AG10803 (cell line): ENCODE measurements at regions not wholly inside any gene's neighbourhood (a gene's known extent, or its start where the extent isn't known, plus 50 kb on each side); places are given as distances from the start of the nearest gene placed in this dataset.

Experiments used
- DNase-seq: peaks from one replicate; pipeline ENCODE4 v3.0.0; 2010; ENCODE audit warnings: low read depth
- H3K4me3 ChIP-seq: 2 replicates; pipeline ENCODE4 v1.5.1; 2011; ENCODE audit warnings: mild to moderate bottlenecking, low read length, control low read depth
- TF ChIP-seq, protein P1 (sequence below): conservative IDR thresholded peaks from 2 replicates; pipeline ENCODE4 v1.5.1; 2011; ENCODE audit warnings: mild to moderate bottlenecking, low read length, control low read depth, inconsistent platforms

DNA sequence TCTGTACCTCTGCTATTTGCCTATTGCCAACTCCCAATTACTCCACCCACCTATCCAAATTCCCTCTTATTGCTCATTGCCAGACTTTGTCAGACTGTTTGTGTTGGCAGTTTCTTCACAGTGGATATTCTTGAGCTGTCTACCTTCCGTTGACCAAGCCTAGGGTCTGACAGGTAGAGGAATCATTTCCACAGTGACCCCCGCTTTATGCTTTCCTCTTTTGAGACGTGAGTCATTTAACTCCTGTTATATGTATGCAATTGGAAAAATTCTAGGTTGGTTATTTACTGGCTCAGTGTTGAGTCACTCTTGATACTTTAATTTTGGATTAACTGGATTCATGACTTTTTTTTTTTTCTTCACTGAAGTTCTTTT lies 187.7 kb downstream of the IRS1 start:
- DNase-seq, result peak; percentile 26
- no peak overlapping the region for H3K4me3 ChIP-seq
- TF ChIP-seq, protein P1, sequence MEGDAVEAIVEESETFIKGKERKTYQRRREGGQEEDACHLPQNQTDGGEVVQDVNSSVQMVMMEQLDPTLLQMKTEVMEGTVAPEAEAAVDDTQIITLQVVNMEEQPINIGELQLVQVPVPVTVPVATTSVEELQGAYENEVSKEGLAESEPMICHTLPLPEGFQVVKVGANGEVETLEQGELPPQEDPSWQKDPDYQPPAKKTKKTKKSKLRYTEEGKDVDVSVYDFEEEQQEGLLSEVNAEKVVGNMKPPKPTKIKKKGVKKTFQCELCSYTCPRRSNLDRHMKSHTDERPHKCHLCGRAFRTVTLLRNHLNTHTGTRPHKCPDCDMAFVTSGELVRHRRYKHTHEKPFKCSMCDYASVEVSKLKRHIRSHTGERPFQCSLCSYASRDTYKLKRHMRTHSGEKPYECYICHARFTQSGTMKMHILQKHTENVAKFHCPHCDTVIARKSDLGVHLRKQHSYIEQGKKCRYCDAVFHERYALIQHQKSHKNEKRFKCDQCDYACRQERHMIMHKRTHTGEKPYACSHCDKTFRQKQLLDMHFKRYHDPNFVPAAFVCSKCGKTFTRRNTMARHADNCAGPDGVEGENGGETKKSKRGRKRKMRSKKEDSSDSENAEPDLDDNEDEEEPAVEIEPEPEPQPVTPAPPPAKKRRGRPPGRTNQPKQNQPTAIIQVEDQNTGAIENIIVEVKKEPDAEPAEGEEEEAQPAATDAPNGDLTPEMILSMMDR, result no peak

DNA sequence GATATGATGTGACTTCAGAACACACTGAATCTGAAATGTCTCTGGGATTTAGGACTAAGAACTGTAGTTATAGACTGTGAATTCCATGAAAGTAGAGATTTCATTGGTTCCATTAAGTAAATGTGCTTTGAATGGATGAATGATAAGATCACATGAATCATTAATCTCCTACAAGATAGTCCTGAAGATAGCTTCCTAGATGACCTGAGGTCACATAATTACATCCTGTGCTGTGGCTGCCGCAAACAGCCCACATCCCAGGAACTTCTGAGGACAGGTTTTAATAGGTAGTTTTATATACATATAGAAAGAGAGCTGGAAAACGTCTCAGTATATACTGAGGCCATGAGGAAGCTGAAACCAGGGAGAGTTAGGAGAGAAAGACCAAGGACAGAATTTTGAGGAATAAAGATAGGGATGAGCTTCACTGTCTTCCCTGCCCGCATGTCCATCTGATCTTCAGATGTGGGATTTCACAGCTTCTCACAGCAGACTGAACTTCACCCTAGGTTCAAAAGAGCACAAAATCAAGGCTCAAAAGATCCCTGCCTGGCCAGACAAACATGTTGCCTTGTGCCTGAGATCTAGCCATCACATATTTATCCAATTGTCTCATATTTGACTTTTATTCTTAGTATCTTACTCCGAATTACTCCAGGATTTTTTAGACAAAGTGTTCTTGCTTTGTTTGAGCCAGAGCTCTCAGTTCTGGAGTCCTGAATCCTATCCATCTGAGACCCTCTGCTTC lies 188.2 kb downstream of the IRS1 start:
- TF ChIP-seq, protein P1, result no peak
- no peak for DNase-seq
- no peak overlapping the region for H3K4me3 ChIP-seq

DNA sequence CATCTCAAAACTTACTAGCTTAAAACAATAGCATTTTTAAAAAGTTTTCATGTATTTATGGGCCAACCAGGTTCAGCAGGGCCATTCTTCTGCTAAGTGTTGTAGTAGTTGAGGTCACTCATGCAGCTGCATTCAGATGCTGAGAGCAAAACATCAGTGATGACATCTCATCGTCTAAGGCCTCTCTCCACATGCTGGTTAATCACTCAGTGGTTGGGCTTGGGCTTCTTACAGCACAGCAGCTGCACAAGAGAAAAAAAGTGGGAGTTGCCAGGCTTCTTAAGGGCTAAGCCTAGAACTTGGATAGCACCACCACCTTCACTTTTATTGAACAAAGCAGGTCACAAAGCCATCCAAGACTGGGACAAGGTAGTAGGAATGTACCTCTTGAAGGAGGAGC lies 190.3 kb downstream of the IRS1 start:
- no peak overlapping the region for H3K4me3 ChIP-seq
- TF ChIP-seq, protein P1, result no peak
- peak; percentile 85 for DNase-seq

DNA sequence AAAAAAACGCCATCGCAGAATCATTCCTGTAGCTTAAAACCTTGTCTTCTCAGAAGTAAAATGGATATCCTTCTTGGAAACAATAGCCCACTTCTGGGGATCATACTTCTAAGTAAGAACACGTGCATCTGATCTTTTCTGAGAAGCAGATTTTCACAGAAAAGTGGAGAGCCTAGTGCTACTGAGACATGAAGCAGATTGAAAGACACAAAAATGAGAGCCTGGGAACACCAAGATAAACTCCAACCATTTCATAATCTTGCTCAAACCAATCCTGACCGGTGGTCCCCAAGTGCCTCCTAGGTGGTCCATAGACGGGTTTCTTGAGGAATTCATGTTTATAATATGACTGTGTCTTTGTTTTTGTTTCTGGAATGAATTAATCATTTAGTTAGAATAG lies 191.2 kb downstream of the IRS1 start:
- no peak overlapping the region for H3K4me3 ChIP-seq
- no peak for DNase-seq
- TF ChIP-seq, protein P1, result no peak

DNA sequence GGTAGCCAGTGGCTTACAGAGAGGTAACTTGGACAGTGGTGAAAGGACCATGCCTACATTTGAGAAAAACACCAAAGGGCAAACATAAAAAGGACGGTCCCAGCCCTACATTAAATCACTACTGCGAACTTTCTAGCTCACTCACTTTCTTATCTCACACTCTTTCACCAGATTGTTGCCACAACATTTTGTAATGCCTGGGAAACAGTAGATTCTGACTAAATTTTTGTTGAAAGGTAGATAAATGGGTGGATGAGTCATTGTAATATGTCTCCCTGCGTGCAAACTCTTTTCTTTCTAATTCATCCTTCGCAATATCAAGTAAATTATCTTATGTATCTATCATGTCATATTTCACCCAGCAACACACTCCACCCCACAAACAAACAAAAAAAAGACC lies 192.2 kb downstream of the IRS1 start:
- TF ChIP-seq, protein P1, result no peak
- H3K4me3 ChIP-seq, result no peak overlapping the region
- DNase-seq, result peak; percentile 53

DNA sequence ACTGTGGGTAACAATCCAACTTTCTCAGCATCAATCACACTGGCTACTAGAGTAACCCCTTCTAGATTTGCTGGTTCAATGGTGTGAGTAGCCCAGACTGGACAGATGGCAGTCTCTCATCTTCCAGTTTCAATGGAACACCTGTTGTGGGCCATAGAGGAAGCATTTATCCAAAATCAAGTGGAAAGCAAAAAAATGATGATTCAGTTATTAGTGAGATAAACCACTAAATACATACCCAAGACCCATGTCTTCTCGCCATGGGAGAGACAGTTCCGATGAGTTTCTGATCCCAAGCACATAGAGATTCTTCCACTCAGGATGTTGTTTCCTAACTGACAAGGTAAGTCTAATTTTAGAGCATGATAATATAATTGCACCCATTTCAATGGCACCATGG lies 194.0 kb downstream of the IRS1 start:
- no peak overlapping the region for H3K4me3 ChIP-seq

DNA sequence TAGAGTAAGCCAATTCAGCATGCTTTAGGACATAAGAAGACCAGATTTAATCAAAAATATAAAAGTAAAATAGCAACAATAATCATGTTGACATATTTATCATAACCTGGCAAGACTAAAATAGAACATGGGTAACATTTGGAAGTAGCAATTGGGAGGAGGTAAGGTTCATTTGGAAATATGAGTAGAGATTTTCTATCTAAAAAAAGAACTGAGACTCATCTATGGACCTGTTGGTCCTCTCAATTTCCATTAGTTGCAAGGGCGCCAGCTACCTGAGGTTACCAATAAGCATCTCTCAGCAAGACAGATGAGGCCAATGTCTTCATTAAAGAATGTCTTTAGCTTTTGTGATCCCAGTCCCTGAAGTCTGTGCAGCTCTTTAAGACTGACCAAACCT lies 196.0 kb downstream of the IRS1 start:
- TF ChIP-seq, protein P1, result no peak
- no peak for DNase-seq
- H3K4me3 ChIP-seq, result no peak overlapping the region

More for the DNA sequence above, 194.0 kb downstream of the IRS1 start:
- TF ChIP-seq, protein P1, result no peak
- DNase-seq, result no peak
